Suprapubic skin (tissue), 4 donors: ENCODE measurements at regions not wholly inside any gene's neighbourhood (a gene's known extent, or its start where the extent isn't known, plus 50 kb on each side); places are given as distances from the start of the nearest gene placed in this dataset.

Source experiments
- POLR2A ChIP-seq, 2 donors: fragments of 450-650 bp; IDR thresholded peaks; one replicate each; pipeline ENCODE4 v1.6.1; 2017; ENCODE audit warnings: antibody characterized with exemption in 2 of 2, mild to moderate bottlenecking in 2 of 2, moderate library complexity in 2 of 2
- POLR2AphosphoS5 ChIP-seq, 3 donors: sonication (generic); formaldehyde crosslinking; IDR thresholded peaks; one replicate each; pipeline ENCODE4 v1.6.1; 2017; ENCODE audit warnings: antibody characterized with exemption in 3 of 3
- TF ChIP-seq, protein P1 (sequence below), 2 donors: fragments of 200-600 bp in 1 of 2; fragments of 450-650 bp in 1 of 2; sonication (generic) in 1 of 2; IDR thresholded peaks; one replicate each; pipeline ENCODE4 v1.5.1; 2016 to 2019; ENCODE audit warnings: antibody characterized with exemption in 2 of 2, mild to moderate bottlenecking in 1 of 2, moderate library complexity in 1 of 2

DNA sequence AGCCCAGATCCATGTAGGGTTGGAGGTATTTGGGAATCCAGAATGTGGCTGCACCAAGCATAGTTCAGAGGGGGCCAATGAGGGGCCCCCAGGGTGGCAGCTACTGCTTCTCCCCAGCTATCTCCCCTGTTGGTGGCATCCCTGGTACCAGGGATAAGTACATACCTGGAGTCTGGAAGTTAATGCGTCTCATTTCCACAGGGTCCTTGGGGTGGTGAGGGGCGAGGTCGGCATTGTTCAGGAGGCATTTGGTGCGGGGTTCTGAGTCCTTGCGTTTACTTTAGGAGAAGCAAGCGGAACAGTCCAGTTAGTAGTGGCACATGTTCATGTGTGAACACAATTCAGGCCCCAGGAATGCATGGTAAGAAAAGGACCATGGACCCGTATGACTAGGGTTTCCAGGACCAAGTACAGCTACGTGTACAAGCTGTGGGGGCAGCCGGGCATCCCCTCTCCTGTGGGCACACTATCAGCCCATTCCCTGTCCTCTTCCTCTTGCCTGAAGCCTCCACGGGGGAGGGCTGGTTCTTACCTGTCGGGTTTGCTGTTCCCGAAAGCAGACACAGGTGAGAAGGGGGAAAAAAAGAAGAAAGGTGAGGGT lies 122.3 kb downstream of the PTPRS start:
- TF ChIP-seq, protein P1, sequence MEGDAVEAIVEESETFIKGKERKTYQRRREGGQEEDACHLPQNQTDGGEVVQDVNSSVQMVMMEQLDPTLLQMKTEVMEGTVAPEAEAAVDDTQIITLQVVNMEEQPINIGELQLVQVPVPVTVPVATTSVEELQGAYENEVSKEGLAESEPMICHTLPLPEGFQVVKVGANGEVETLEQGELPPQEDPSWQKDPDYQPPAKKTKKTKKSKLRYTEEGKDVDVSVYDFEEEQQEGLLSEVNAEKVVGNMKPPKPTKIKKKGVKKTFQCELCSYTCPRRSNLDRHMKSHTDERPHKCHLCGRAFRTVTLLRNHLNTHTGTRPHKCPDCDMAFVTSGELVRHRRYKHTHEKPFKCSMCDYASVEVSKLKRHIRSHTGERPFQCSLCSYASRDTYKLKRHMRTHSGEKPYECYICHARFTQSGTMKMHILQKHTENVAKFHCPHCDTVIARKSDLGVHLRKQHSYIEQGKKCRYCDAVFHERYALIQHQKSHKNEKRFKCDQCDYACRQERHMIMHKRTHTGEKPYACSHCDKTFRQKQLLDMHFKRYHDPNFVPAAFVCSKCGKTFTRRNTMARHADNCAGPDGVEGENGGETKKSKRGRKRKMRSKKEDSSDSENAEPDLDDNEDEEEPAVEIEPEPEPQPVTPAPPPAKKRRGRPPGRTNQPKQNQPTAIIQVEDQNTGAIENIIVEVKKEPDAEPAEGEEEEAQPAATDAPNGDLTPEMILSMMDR (IDR thresholded peaks at IDR 0.05), result no peak
- no peak for TF ChIP-seq POLR2AphosphoS5 (IDR thresholded peaks at IDR 0.05)
- TF ChIP-seq POLR2A (IDR thresholded peaks at IDR 0.05), result no peak
